ENCODE measurements at regions not wholly inside any gene's neighbourhood (a gene's known extent, or its start where the extent isn't known, plus 50 kb on each side); places are given as distances from the start of the nearest gene placed in this dataset.
"Not testable (repeated sequence)": the region's sequence is repeated elsewhere in the genome, so short reads cannot be mapped to it uniquely, and the experiment has no call there.

- Histone ChIP-seq H3K4me2 (ENCODE audit: low read length) (no peak overlapping the region), H3K9me3 (ENCODE audit: insufficient read depth, low read length) (no peaks in the 10 kb centered on the region), H3K9ac (ENCODE audit: low read length) (no peak overlapping the region), H3K79me2 (ENCODE audit: low read length) (no peaks in the 10 kb centered on the region), H3K27ac (ENCODE audit: low read length) (no peak overlapping the region), H3K36me3 (replicated peaks; ENCODE audit: low read depth, low read length) (no peaks in the 10 kb centered on the region), H3K4me3 (ENCODE audit: low read length) (no peak overlapping the region), H4K20me1 (ENCODE audit: insufficient read depth, low read length) (no peaks in the 10 kb centered on the region), H3K27me3 (ENCODE audit: low read depth, low read length) (no peaks in the 10 kb centered on the region), H3K4me1 (ENCODE audit: low read length) (peaks cover 6% of the 10 kb centered on the region), H2AFZ (ENCODE audit: low read depth, low read length) (no peak overlapping the region)
- TF ChIP-seq CTCF (IDR thresholded peaks at IDR 0.05; ENCODE audit: low read depth, low read length) (no peak), EZH2phosphoT487 (IDR thresholded peaks at IDR 0.05; ENCODE audit: low read depth) (no peak)
Measured at GRCh38 chr1:192493584-192493983, 82.0 kb upstream of the RGS1 start.

- H3K4me2 ChIP-seq (ENCODE audit: low read length), result no peak overlapping the region
- H3K9me3 ChIP-seq (ENCODE audit: insufficient read depth, low read length), result no peaks in the 10 kb centered on the region
Measured at GRCh38 chr1:192496369-192497056, 79.1 kb upstream of the RGS1 start.

GRCh38 chr1:192497214-192497794 lies 78.3 kb upstream of the RGS1 start:
- no peak overlapping the region for H3K4me3 ChIP-seq (ENCODE audit: low read length)
- TF ChIP-seq CTCF (IDR thresholded peaks at IDR 0.05; ENCODE audit: low read depth, low read length) (no peak), EZH2phosphoT487 (IDR thresholded peaks at IDR 0.05; ENCODE audit: low read depth) (no peak)
- no peak overlapping the region for H3K4me2 ChIP-seq (ENCODE audit: low read length)
- H4K20me1 ChIP-seq (ENCODE audit: insufficient read depth, low read length), result no peaks in the 10 kb centered on the region
- H2AFZ ChIP-seq (ENCODE audit: low read depth, low read length), result no peak overlapping the region
- H3K4me1 ChIP-seq (ENCODE audit: low read length), result no peaks in the 10 kb centered on the region; the same call in 1 of the 2 replicates
- no peaks in the 10 kb centered on the region for H3K27me3 ChIP-seq (ENCODE audit: low read depth, low read length)
- H3K79me2 ChIP-seq (ENCODE audit: low read length), result no peaks in the 10 kb centered on the region
- H3K9me3 ChIP-seq (ENCODE audit: insufficient read depth, low read length), result no peaks in the 10 kb centered on the region
- H3K36me3 ChIP-seq (replicated peaks; ENCODE audit: low read depth, low read length), result no peaks in the 10 kb centered on the region
- no peak overlapping the region for H3K9ac ChIP-seq (ENCODE audit: low read length)
- no peak overlapping the region for H3K27ac ChIP-seq (ENCODE audit: low read length)

More at GRCh38 chr1:192496369-192497056, 79.1 kb upstream of the RGS1 start:
- Histone ChIP-seq H3K36me3 (replicated peaks; ENCODE audit: low read depth, low read length) (no peaks in the 10 kb centered on the region), H3K4me3 (ENCODE audit: low read length) (no peak overlapping the region), H3K9ac (ENCODE audit: low read length) (no peak overlapping the region), H3K79me2 (ENCODE audit: low read length) (no peaks in the 10 kb centered on the region), H3K27me3 (ENCODE audit: low read depth, low read length) (no peaks in the 10 kb centered on the region), H3K4me1 (ENCODE audit: low read length) (no peaks in the 10 kb centered on the region; the same call in 1 of the 2 replicates), H4K20me1 (ENCODE audit: insufficient read depth, low read length) (no peaks in the 10 kb centered on the region), H2AFZ (ENCODE audit: low read depth, low read length) (no peak overlapping the region), H3K27ac (ENCODE audit: low read length) (no peak overlapping the region)
- TF ChIP-seq CTCF (IDR thresholded peaks at IDR 0.05; ENCODE audit: low read depth, low read length) (no peak), EZH2phosphoT487 (IDR thresholded peaks at IDR 0.05; ENCODE audit: low read depth) (no peak)

- not testable (repeated sequence) for H3K27me3 ChIP-seq (ENCODE audit: low read depth, low read length); H3K79me2 ChIP-seq (ENCODE audit: low read length); H3K9me3 ChIP-seq (ENCODE audit: insufficient read depth, low read length); H3K4me1 ChIP-seq (ENCODE audit: low read length); H3K4me2 ChIP-seq (ENCODE audit: low read length); H3K36me3 ChIP-seq (replicated peaks; ENCODE audit: low read depth, low read length); H3K4me3 ChIP-seq (ENCODE audit: low read length); H2AFZ ChIP-seq (ENCODE audit: low read depth, low read length); H3K27ac ChIP-seq (ENCODE audit: low read length); H3K9ac ChIP-seq (ENCODE audit: low read length); H4K20me1 ChIP-seq (ENCODE audit: insufficient read depth, low read length)
Measured at GRCh38 chr1:192498092-192498491, 77.5 kb upstream of the RGS1 start.

GRCh38 chr1:192499061-192499581 lies 76.5 kb upstream of the RGS1 start:
- H3K27me3 ChIP-seq (ENCODE audit: low read depth, low read length); H3K4me1 ChIP-seq (ENCODE audit: low read length); H4K20me1 ChIP-seq (ENCODE audit: insufficient read depth, low read length); H3K9ac ChIP-seq (ENCODE audit: low read length); H3K4me3 ChIP-seq (ENCODE audit: low read length); H3K79me2 ChIP-seq (ENCODE audit: low read length); H3K9me3 ChIP-seq (ENCODE audit: insufficient read depth, low read length); H2AFZ ChIP-seq (ENCODE audit: low read depth, low read length); H3K27ac ChIP-seq (ENCODE audit: low read length); H3K4me2 ChIP-seq (ENCODE audit: low read length); H3K36me3 ChIP-seq (replicated peaks; ENCODE audit: low read depth, low read length): not testable (repeated sequence)

- H3K36me3 ChIP-seq (replicated peaks; ENCODE audit: low read depth, low read length); H3K79me2 ChIP-seq (ENCODE audit: low read length); H2AFZ ChIP-seq (ENCODE audit: low read depth, low read length); H4K20me1 ChIP-seq (ENCODE audit: insufficient read depth, low read length); H3K4me2 ChIP-seq (ENCODE audit: low read length); H3K27ac ChIP-seq (ENCODE audit: low read length); H3K9ac ChIP-seq (ENCODE audit: low read length); H3K27me3 ChIP-seq (ENCODE audit: low read depth, low read length); H3K4me1 ChIP-seq (ENCODE audit: low read length); H3K4me3 ChIP-seq (ENCODE audit: low read length); H3K9me3 ChIP-seq (ENCODE audit: insufficient read depth, low read length): not testable (repeated sequence)
Measured at GRCh38 chr1:192500541-192500940, 75.0 kb upstream of the RGS1 start.

Measured in OCI-LY3 (cell line).